HepG2 (cell line): ENCODE measurements at regions not wholly inside any gene's neighbourhood (a gene's known extent, or its start where the extent isn't known, plus 50 kb on each side); places are given as distances from the start of the nearest gene placed in this dataset.

Experiments
- ATAC-seq: fragments of 200-7000 bp; cut with Tn5 transposase; 3 replicates; pipeline ENCODE4 v1.9.1; 2020; ENCODE audit warnings: mild to moderate bottlenecking, moderate library complexity
- BruUV-seq: library from RNA; stranded (reverse); fragments of 400-500 nt; replicated peaks from 2 replicates; lab custom pipeline; 2021; lab: Mats Ljungman, UMichigan
- CTCF ChIA-PET: fragments of 300-600 bp; formaldehyde crosslinking; extraction: SDS; loops from one replicate; lab custom pipeline; 2021; ENCODE audit warnings: low total read pairs, inconsistent platforms, low intra/inter-chr PET ratio; lab: Yijun Ruan, JAX
- POLR2A ChIA-PET: fragments of 350-600 bp; sonication (Branson Sonifier 250); formaldehyde crosslinking; loops from one replicate; lab custom pipeline; 2020; ENCODE audit warnings: antibody characterized with exemption, inconsistent platforms; lab: Yijun Ruan, JAX
- DNase-seq: peaks from one replicate; pipeline ENCODE4 v3.0.0-alpha.2; 2015; ENCODE audit warnings: low spot score
- FAIRE-seq: peaks from 3 replicates; lab custom pipeline; 2011; peaks lifted over from hg19 to GRCh38; lab: Jason Lieb, UNC
- H2AFZ ChIP-seq: one replicate; pipeline ENCODE4 v1.6.1; 2011; ENCODE audit warnings: low read length, inconsistent platforms
- H3K27ac ChIP-seq: fragments of 300-600 bp; 3 replicates; pipeline ENCODE4 v1.8.0; 2011; ENCODE audit warnings: mixed run types, mild to moderate bottlenecking, mixed read lengths, low read length, inconsistent platforms; ENCODE audit not compliant: insufficient read depth; ENCODE audit errors: extremely low read length
- H3K27me3 ChIP-seq, 2 experiments: fragments of 200-600 bp in 1 of 2; 2 replicates in 1 of 2; 3 replicates in 1 of 2; pipeline versions ENCODE4 v1.6.0 to v1.8.0; 2011; ENCODE audit warnings: low read length in 2 of 2, mild to moderate bottlenecking in 2 of 2, moderate library complexity in 2 of 2, inconsistent platforms in 1 of 2; ENCODE audit not compliant: insufficient read depth in 2 of 2, control insufficient read depth in 1 of 2
- H3K36me3 ChIP-seq, 2 experiments: fragments of 200-600 bp in 1 of 2; replicated peaks in 1 of 2; 2 replicates in 1 of 2; 3 replicates in 1 of 2; pipeline versions ENCODE4 v1.5.1 to v1.8.0; 2011; ENCODE audit warnings: low read length in 2 of 2, inconsistent platforms in 1 of 2; ENCODE audit not compliant: insufficient read depth in 2 of 2, control insufficient read depth in 1 of 2
- H3K4me1 ChIP-seq: 2 replicates; pipeline ENCODE4 v1.5.1; 2012; ENCODE audit warnings: low read length, inconsistent platforms; ENCODE audit not compliant: insufficient read depth
- H3K4me2 ChIP-seq: 2 replicates; pipeline ENCODE4 v1.6.0; 2011; ENCODE audit warnings: low read depth, low read length, inconsistent platforms
- H3K4me3 ChIP-seq, 3 experiments: fragments of 200-600 bp in 1 of 3; sonication (generic), shearing (Covaris generic) in 1 of 3; replicated peaks in 1 of 3; 2 replicates each; pipeline ENCODE4 v1.5.1; 2011 to 2016; ENCODE audit warnings: low read length in 3 of 3, inconsistent platforms in 2 of 3, low read depth in 2 of 3, mild to moderate bottlenecking in 2 of 3, control low read depth in 1 of 3, mixed read lengths in 1 of 3; ENCODE audit not compliant: insufficient read depth in 1 of 3
- H3K79me2 ChIP-seq: one replicate; pipeline ENCODE4 v1.6.1; 2011; ENCODE audit warnings: low read length, inconsistent platforms; ENCODE audit not compliant: insufficient read depth
- H3K9ac ChIP-seq: 2 replicates; pipeline ENCODE4 v1.6.0; 2011; ENCODE audit warnings: mild to moderate bottlenecking, low read depth, low read length, inconsistent platforms; ENCODE audit not compliant: insufficient read depth
- H3K9me3 ChIP-seq: 2 replicates; pipeline ENCODE4 v1.5.1; 2012; ENCODE audit warnings: mild to moderate bottlenecking, low read length
- H4K20me1 ChIP-seq: 2 replicates; pipeline ENCODE4 v1.6.0; 2011; ENCODE audit warnings: inconsistent platforms, mild to moderate bottlenecking, low read length, moderate library complexity; ENCODE audit not compliant: insufficient read depth
- CREM ChIP-seq, 2 experiments: sonication (generic) in 1 of 2; formaldehyde crosslinking in 1 of 2; IDR thresholded peaks; 2 replicates each; pipeline versions ENCODE4 v1.4.0 to v1.6.1; 2016 to 2020; ENCODE audit warnings: antibody characterized with exemption in 1 of 2, mild to moderate bottlenecking in 1 of 2, missing genetic modification reagents in 1 of 2
- CTCF ChIP-seq: sonication (generic); formaldehyde crosslinking; IDR thresholded peaks from 2 replicates; pipeline ENCODE4 v1.5.0; 2020; ENCODE audit warnings: mild to moderate bottlenecking, missing genetic modification reagents, moderate library complexity
- KLF16 ChIP-seq, 2 experiments: sonication (generic) in 1 of 2; formaldehyde crosslinking in 1 of 2; IDR thresholded peaks; 2 replicates each; pipeline versions ENCODE4 v1.6.1 to v1.8.0; 2016 to 2023; ENCODE audit warnings: missing genetic modification reagents in 2 of 2, missing compliant biosample characterization in 1 of 2
- ONECUT2 ChIP-seq: sonication (generic); formaldehyde crosslinking; IDR thresholded peaks from 2 replicates; pipeline ENCODE4 v1.4.0; 2020; ENCODE audit warnings: missing genetic modification reagents
- STAG1 ChIP-seq: sonication (generic); formaldehyde crosslinking; IDR thresholded peaks from 2 replicates; pipeline ENCODE4 v1.4.0; 2020; ENCODE audit warnings: missing genetic modification reagents
- ZNF30 ChIP-seq: sonication (generic); formaldehyde crosslinking; IDR thresholded peaks from 2 replicates; pipeline ENCODE4 v1.5.0; 2020; ENCODE audit warnings: mild to moderate bottlenecking, missing genetic modification reagents
- WGBS: methylation state at CpG from one replicate; pipeline ENCODE4 v1.1.6; 2017; ENCODE audit warnings: low lambda C conversion rate; 5-methylcytosine and 5-hydroxymethylcytosine counted together
- in situ Hi-C: cut with HindIII; loops from 2 replicates; pipeline ENCODE4 v1.10.0; 2017; ENCODE audit warnings: low pct_unique_long_range_greater_than_20kb; ENCODE audit not compliant: extremely low pct_ligation_motif_present
- intact Hi-C: fragments of 100-400 bp; cut with micrococcal nuclease; formaldehyde crosslinking; loops from one replicate; pipeline ENCODE4 v1.10.0; 2022; ENCODE audit not compliant: unreplicated experiment

- FAIRE-seq: no peak
- WGBS: 47% methylated on average over 7 of the region's 7 CpGs
- no peaks in the 10 kb centered on the region for H4K20me1 ChIP-seq
- intact Hi-C loops: no loop called here
- H3K9ac ChIP-seq: no peak overlapping the region
- in situ Hi-C loops: no loop called here
- H3K4me2 ChIP-seq: no peak overlapping the region
- peaks cover 11% of the 10 kb centered on the region; the same call in 1 of the 2 replicates for H3K4me1 ChIP-seq
- no TSS peak for BruUV-seq
- no peak overlapping the region for H2AFZ ChIP-seq
- H3K79me2 ChIP-seq: no peaks in the 10 kb centered on the region
- DNase-seq: no peak
- ChIA-PET CTCF (no interaction called here), POLR2A (no interaction called here)
- no peak overlapping the region for H3K27ac ChIP-seq
- no peak for TF ChIP-seq CREM (IDR thresholded peaks at IDR 0.05)
- no peak for TF ChIP-seq CREM (CRISPR knock-in tag; IDR thresholded peaks at IDR 0.05)
- 0 out of 2 replicates have a peak, but pooled peaks have one; percentile 21 for TF ChIP-seq CTCF (CRISPR knock-in tag)
- peak; percentile 39 for TF ChIP-seq STAG1 (CRISPR knock-in tag)
- no peak for TF ChIP-seq KLF16 (CRISPR knock-in tag; IDR thresholded peaks at IDR 0.05)
- peaks cover 0 to 6% of the 10 kb centered on the region in 2 experiments; a peak in 2 of 5 replicates for H3K27me3 ChIP-seq
- no peak for ATAC-seq
- H3K36me3 ChIP-seq: no peaks in the 10 kb centered on the region
- H3K4me3 ChIP-seq: no peak overlapping the region
- H3K9me3 ChIP-seq: no peaks in the 10 kb centered on the region
Observed at GRCh38 chr10:121302541-121303180, 295.6 kb downstream of the FGFR2 start.

GRCh38 chr10:121303287-121303890 is 294.9 kb downstream of the FGFR2 start:
- no peak overlapping the region for H3K27ac ChIP-seq
- peak; percentile 79 for ATAC-seq
- no peak overlapping the region for H3K9ac ChIP-seq
- TF ChIP-seq ZNF30 (CRISPR knock-in tag): no peak
- peak; percentile 59; the same call in 1 of the 2 replicates for TF ChIP-seq ONECUT2 (CRISPR knock-in tag)
- TF ChIP-seq, all 625 proteins: peak for 1
- intact Hi-C loops (no loop called here), in situ Hi-C loops (no loop called here)
- ChIA-PET CTCF (no interaction called here), POLR2A (no interaction called here)
- no peak overlapping the region for H3K4me2 ChIP-seq
- H3K36me3 ChIP-seq: no peaks in the 10 kb centered on the region
- no peak for DNase-seq
- H3K9me3 ChIP-seq: no peaks in the 10 kb centered on the region
- no peak overlapping the region for H2AFZ ChIP-seq
- FAIRE-seq: peak; percentile 21
- 36% methylated on average over 10 of the region's 10 CpGs for WGBS
- no peak overlapping the region for H3K4me3 ChIP-seq
- H3K4me1 ChIP-seq: peaks cover 11% of the 10 kb centered on the region; the same call in 1 of the 2 replicates
- no peaks in the 10 kb centered on the region for H4K20me1 ChIP-seq
- no peaks in the 10 kb centered on the region for H3K79me2 ChIP-seq
- peaks cover 0 to 6% of the 10 kb centered on the region in 2 experiments; a peak in 2 of 5 replicates for H3K27me3 ChIP-seq
- BruUV-seq: no TSS peak
